Hepatocyte (in vitro differentiated cells): ENCODE measurements at regions not wholly inside any gene's neighbourhood (a gene's known extent, or its start where the extent isn't known, plus 50 kb on each side); places are given as distances from the start of the nearest gene placed in this dataset.

Source experiments
- EZH2 ChIP-seq: fragments of 200-600 bp; sonication (generic); IDR thresholded peaks from 2 replicates; pipeline ENCODE4 v1.6.1; 2016; ENCODE audit warnings: antibody characterized with exemption, mild to moderate bottlenecking, borderline replicate concordance
- TF ChIP-seq, protein P1 (sequence below): fragments of 200-600 bp; sonication (generic); IDR thresholded peaks from 2 replicates; pipeline ENCODE4 v1.5.1; 2016; ENCODE audit warnings: antibody characterized with exemption, mild to moderate bottlenecking; ENCODE audit not compliant: poor library complexity

DNA sequence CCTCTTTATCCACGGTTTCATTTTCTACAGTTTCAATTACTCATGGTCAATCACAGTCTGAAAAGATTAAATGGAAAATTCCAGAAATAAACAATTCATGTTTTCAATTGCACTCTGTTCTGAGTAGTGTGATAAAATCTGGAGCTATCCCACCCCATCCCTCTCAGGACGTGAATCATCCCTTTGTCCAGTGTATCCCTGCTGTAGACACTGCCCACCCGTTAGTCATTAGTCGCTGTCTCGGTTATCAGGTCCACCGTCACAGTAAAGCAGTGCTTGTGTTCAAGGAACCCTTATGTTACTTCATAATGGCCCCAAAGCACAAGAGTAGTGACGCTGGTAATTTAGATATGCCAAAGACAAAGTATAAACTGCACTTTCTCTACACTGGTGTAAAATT is 141.0 kb upstream of the LMNTD1 start:
- TF ChIP-seq, protein P1, sequence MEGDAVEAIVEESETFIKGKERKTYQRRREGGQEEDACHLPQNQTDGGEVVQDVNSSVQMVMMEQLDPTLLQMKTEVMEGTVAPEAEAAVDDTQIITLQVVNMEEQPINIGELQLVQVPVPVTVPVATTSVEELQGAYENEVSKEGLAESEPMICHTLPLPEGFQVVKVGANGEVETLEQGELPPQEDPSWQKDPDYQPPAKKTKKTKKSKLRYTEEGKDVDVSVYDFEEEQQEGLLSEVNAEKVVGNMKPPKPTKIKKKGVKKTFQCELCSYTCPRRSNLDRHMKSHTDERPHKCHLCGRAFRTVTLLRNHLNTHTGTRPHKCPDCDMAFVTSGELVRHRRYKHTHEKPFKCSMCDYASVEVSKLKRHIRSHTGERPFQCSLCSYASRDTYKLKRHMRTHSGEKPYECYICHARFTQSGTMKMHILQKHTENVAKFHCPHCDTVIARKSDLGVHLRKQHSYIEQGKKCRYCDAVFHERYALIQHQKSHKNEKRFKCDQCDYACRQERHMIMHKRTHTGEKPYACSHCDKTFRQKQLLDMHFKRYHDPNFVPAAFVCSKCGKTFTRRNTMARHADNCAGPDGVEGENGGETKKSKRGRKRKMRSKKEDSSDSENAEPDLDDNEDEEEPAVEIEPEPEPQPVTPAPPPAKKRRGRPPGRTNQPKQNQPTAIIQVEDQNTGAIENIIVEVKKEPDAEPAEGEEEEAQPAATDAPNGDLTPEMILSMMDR, result no peak
- no peak for TF ChIP-seq EZH2
